DOHH2 (cell line): ENCODE measurements at regions not wholly inside any gene's neighbourhood (a gene's known extent, or its start where the extent isn't known, plus 50 kb on each side); places are given as distances from the start of the nearest gene placed in this dataset.

Source experiments
- EZH2phosphoT487 ChIP-seq: fragments of 200-600 bp; sonication (generic); IDR thresholded peaks from 2 replicates; pipeline ENCODE4 v1.6.1; 2017; ENCODE audit warnings: borderline replicate concordance, mild to moderate bottlenecking, antibody characterized with exemption, low read length, moderate library complexity, mixed read lengths
- TF ChIP-seq, protein P1 (sequence below): fragments of 200-600 bp; sonication (generic); IDR thresholded peaks from one replicate; pipeline ENCODE4 v1.5.1; 2014; ENCODE audit warnings: antibody characterized with exemption, mild to moderate bottlenecking, low read depth, low read length; ENCODE audit not compliant: poor library complexity, severe bottlenecking

- no peak for TF ChIP-seq EZH2phosphoT487
- TF ChIP-seq, protein P1, sequence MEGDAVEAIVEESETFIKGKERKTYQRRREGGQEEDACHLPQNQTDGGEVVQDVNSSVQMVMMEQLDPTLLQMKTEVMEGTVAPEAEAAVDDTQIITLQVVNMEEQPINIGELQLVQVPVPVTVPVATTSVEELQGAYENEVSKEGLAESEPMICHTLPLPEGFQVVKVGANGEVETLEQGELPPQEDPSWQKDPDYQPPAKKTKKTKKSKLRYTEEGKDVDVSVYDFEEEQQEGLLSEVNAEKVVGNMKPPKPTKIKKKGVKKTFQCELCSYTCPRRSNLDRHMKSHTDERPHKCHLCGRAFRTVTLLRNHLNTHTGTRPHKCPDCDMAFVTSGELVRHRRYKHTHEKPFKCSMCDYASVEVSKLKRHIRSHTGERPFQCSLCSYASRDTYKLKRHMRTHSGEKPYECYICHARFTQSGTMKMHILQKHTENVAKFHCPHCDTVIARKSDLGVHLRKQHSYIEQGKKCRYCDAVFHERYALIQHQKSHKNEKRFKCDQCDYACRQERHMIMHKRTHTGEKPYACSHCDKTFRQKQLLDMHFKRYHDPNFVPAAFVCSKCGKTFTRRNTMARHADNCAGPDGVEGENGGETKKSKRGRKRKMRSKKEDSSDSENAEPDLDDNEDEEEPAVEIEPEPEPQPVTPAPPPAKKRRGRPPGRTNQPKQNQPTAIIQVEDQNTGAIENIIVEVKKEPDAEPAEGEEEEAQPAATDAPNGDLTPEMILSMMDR: no peak
These were observed 87.3 kb upstream of the LIPC start for GRCh38 chr15:58344213-58345070.
